HG03060 (cell line): ENCODE measurements at regions not wholly inside any gene's neighbourhood (a gene's known extent, or its start where the extent isn't known, plus 50 kb on each side); places are given as distances from the start of the nearest gene placed in this dataset.
A peak's percentile ranks its signal among the peaks of the same experiment; 100 is the strongest.
"Not testable (repeated sequence)": the region's sequence is repeated elsewhere in the genome, so short reads cannot be mapped to it uniquely, and the experiment has no call there.

ENCODE experiments used
- ATAC-seq: cut with Tn5 transposase; IDR thresholded peaks from one replicate; pipeline ENCODE4 v1.9.1; 2021; ENCODE audit warnings: low read depth, moderate number of reproducible peaks; ENCODE audit not compliant: unreplicated experiment

DNA sequence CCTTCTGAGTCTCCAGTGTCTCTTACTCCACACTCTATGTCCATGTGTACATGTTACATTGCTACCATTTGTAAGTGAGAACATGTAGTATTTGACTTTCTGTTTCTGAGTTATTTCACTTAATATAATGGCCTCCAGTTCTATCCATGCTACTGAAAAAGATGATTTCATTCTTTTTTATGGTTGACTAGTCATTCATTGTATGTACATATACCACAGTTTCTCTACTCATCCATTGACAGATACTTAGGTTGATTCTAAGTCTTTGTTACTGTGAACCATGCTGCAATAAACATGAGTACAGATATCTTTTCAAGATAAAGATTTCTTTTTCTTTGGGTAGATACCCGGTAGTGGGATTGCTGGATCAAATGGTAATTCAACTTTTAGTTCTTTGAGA lies 107.1 kb upstream of the CHD1 start:
- ATAC-seq, result no peak

DNA sequence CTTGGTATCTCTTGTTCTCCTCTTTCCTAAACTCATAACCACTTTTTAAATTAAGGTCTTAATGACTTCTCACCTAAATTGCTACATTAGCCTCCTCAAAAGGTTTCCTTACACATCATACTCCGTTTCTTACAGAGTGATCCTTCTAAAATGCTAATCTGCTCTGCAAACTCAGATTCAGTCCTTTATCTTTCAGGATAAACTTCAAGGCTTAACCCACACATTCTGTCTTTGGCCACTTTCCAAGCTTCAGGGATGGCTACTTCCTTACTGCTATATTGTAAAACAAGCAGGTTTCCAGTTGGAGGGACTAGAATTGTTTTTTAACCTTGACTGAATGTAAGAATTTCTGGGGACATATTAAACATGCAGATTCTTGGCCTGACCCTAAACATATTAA lies 105.5 kb upstream of the CHD1 start:
- ATAC-seq, result no peak

DNA sequence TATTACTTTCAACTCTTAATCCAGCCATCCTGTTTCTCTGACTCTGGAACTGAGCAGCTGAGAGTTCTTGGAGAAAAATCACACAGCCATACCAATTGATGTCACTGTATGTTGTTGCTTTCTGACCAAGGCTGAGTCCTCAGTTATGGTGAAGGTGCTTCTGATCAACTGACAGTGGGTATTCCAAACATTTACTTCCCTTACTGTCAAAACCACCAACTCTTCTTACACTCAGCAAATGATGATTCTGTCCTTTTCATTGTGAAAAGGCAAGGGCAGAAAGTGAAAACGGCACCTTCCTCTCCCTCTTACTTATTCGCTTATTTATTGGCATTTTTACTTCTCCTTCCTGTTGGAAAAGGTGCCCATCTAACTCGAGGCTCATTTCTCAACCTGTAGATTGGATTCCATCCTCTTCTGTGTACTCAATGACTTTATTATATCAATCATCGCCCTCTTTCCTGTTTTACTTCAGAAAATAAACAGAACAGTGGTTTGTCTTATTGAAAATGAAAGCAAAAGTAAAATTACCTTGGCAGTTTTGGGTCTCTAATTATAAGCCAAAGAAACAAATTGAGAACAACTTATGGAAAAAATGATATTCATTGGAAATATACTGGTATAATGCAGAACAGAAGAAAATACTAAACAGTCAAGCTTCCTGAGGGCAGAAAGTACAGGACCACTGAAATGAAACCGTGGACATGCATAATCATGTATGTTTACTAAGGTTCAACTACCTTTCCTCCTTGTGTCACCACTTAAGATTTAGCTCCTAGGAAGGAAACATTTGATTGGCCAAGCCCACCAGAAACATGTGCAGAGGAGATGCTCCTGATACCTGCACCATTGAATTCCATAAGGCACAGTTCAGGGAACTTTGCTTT lies 104.5 kb upstream of the CHD1 start:
- no peak for ATAC-seq

DNA sequence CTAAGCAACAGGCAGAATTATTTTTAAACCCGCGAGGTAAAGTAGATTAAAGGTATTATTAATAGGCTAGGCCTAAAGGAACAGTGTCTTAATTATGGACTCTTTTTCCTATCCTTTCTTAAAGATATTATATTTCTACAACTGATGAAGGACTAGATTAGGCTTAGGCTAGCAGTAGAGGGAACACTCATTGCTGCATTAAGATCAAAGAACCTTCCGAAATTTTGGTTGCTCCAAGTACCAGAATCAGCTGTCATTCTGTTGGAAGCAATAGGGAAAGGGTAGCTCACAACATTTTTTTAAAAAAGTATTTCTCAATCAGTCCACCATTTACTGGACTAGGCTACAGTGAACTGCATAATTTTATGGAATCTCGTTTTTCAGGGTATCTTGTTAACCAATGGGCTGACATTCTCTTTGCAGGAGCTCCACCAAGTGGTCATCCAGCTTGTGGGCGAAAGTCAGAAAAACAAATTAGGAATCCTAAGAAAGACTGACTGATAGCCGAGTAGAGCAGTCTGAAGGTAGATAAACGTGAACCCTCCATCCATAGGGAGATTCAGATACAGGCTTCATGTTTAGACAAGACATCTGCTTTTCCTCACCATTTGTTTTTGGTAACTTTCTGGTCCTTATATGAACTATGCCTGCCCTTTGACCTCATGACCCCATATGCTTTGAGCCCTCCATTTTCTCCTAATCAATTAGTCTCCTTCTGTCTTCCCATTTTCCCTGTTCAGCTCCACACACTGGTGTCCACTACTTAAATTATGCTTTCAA lies 103.6 kb upstream of the CHD1 start:
- no peak for ATAC-seq

DNA sequence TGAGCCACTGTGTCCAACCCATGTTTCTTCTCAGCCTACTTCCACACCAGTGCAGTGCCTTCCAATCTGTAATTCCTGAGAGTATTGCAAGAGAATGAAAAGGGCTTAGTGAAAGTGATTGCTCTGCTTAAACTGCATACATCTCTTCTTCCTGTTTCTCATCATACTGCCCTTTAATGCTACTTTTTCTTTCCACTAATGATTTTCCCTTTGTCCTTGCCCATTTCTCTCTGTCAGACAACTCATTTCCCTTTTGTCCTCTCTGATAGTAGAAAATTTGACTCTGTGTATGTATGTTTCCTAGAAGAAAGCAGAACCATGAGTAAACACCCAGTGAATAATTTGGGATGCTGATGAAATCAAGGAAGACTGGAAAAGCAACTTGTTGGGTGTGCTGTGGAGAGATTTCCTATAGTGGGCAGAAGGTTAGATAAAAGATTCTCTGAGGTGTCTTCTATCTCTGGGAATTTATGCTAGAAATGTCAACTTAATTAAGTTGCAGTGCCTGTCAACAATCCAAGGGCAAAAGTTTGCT lies 102.2 kb upstream of the CHD1 start:
- ATAC-seq, result no peak

DNA sequence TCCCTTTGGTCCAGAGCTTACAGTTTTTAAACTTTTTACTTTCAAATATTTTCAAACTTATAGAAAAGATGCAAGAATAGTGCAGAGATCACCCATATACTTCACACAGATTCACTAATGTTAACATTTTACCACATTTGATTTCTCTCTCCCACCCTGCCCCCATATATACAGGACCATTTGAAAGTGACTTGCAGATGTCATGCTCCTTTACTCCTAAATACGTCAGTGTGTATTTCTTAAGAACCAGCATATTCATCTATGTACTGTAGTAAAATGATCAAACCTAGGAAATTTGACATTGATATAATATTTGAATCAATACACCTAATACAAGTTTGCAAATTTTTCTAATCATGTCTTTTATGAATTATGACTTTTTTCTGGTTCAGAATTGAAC lies 100.4 kb upstream of the CHD1 start:
- ATAC-seq, result no peak

DNA sequence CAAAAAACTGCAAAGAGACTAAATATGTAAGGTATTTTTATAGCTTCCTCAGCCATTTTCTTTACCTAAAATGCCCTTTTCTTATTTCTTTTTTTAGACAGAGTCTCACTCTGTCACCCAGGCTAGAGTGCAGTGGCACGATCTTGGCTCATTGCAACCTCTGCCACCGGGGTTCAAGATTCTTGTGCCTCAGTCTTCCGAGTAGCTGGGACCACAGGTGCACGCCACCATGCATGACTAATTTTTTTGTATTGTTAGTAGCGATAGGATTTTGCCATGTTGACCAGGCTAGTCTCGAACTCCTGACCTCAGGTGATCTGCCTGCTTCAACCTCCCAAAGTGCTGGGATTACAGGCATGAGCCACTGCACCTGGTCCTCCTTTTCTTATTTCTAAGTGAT lies 99.4 kb upstream of the CHD1 start:
- ATAC-seq, result not testable (repeated sequence)

DNA sequence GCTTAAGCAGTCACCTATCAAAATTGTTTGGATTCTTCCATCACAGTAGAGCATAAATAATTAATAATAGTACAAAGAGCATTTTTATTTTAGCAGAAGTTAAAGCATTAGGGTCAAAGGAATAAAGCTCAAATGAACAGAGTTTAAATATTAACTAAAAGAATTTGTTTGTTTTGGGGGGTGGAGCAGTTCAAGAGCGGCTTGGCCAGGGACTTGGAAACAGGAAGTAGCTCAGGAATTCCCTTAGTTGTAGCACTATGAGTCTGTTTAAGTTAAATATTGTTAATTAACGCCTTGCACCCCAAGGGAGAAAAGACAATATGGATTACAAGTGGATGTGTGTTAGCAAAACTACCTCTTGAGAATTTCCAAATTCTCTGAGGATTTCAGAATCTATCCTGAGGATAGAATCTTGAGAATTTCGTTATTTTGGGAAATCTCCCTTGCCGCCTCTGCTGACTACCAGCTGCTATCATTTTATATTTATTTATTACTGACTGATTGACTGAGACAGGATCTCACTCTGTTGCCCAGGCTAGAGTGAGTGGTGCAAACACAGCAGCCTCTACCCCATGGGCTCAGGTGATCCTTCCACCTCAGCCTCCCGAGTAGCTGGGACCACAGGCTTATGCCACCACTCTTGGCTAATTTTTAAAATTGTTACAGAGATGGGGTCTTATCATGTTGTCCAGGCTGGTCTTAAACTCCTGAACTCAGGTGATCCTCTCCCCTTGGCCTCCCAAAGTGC lies 96.7 kb upstream of the CHD1 start:
- ATAC-seq, result no peak

DNA sequence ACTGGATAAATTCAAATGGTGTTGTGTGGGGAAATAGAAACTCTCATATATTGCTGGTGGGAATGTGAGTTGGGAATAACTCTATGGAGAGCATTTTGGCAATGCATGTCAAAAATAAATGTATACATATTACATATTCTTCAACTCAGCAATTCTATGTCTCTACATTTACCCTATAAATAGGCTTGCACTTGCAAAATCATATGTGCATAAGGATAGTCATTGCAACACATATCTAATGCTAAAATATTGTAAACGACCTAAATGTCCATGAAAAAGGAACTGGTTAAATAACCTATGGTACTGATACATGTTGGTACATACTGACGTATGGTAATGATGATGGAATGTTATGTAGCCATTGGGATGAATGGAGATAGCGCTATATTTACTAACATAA lies 94.5 kb upstream of the CHD1 start:
- ATAC-seq, result no peak

DNA sequence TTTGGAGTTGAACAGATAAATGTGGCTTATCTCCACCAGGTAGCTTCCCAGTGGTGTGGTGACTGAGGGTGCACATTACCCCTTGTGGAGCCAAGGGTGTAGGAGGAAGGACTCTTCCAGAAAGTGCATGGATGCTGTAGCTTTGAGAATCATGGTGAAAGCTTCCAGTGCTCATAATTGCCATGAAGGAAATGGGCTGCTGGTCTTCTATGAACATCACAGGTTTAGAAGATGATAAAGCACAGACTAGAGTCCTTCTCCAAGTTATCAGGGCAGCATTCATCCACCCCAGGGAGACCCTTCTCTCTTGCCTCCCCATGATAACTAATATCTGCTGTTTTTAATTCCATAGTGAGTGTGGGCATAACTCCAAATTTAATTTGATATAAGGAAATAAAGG lies 93.4 kb upstream of the CHD1 start:
- ATAC-seq, result no peak

DNA sequence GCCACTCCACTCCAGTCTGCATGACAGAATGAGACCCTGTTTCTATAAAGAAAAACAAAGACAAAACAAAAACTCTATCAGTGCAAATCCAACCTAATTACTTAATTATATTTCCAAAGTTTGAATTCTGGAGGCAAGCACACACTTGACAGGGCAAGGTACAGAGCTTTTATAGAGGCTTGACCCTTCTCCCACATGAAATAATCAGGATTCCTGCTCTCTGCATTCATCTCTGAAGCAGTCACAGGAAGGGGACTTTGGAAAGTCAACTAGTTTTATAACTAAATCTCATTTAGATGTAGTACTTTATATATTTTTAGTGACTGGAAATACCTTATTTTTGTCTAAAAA lies 91.9 kb upstream of the CHD1 start:
- ATAC-seq, result no peak

DNA sequence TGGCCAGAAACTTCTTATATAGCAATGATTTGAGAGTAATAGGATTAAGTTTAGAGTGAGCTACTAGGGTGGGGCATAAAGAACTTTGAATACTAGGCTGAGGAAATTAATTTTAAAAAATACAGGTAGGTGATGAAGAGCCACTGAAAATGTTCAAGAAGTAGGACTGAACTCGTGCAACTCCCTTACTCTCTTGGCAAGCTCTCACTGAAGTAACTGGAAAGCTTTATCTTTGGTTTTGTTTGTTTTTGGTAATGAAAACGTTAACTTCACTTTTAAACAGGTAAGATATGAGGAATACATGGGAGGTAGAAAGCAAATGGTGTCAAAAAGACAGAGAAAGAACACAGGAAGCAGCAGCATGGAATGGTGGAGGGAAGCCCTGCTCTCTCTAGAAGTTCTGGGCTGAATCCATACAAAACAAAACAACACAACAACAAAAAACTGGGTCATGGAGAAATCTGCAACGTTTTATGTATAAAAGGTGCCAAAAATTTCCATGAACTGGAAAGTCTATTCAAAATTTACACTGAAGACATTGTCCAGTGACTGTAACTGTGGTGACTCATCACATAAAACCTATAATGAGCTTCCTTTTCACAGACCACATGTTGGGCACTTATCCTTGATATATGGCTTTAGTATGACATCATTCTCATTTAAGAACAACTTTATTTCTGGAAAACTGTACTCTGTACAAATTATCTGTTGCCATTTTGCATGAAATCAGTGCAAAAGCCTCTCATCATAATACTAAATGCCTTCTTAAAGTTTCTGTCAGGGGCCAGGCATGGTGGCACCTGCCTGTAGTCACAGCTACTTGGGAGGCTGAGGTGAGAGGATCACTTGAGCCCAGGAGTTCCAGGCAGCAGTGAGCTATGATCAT lies 91.2 kb upstream of the CHD1 start:
- peak; percentile 44 for ATAC-seq

DNA sequence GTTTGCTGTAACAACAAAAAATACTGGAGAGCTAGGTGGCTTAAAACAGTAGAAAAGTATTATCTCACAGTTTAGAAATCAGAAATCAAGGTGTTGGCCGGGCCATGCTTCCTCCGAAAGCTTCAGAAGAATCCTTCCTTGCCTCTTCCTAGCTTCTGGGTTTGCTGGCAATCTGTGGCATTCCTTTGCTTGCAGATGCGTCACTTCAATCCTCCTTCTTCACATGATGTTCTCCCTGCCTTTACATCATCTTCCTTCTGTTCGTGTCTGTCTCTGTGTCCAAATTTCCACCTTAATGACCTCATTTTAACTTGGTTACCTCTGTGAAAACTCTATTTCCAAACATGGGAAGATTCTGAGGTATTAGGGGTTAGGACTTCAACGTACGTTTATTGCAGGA lies 90.4 kb upstream of the CHD1 start:
- ATAC-seq, result no peak

DNA sequence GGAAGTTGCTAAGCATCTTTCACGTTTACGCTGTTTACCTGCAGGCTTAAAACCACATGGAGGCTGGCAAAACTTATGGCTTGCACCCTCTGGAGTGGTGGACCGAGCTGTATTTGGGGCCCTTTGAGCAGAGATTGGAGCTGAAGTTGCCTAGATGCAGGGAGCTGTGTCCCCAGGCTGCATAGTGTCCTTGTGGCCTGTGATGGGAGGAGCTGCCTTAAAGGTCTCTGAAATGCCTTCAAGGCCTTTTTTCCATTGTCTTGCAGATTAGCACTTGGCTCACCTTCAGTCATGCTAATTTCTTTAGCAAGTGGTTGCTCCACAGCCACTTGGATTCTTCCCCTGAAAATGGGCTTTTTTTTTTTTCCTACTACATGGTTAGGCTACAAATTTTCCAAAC lies 81.5 kb upstream of the CHD1 start:
- no peak for ATAC-seq

DNA sequence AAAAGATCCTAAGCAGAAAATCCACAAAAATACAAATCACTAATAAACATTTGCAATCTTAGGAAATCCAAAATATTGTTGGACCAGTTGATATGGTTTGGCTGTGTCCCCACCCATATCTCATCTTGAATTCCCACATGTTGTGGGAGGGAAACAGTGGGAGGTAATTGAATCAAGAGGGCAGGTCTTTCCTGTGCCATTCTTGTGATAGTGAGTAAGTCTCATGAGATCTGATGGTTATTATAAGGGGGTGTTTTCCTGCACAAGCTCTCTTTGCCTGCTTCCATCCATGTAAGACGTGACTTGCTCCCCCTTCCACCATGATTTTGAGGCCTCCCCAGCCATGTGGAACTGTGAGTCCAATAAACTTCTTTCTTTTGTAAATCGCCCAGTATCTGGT lies 79.2 kb upstream of the CHD1 start:
- not testable (repeated sequence) for ATAC-seq

DNA sequence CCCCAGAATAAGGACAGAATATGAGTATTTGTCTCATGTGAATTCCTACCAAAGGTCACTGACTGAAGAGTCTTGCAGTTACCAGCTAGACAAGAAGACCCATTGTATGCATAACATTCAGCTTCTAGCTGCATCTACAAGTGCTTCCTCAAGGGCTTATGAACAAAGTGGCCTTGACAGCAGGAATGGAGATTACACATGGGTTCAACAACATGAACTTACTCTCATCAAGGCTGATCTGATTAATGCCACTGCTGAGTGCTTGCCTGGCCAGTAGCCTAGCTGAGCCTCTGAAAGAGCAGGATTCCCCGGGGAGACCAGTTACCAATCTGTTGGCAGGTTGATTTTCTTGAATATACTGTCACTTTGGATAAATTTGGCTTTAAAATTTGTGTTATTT lies 76.7 kb upstream of the CHD1 start:
- no peak for ATAC-seq

DNA sequence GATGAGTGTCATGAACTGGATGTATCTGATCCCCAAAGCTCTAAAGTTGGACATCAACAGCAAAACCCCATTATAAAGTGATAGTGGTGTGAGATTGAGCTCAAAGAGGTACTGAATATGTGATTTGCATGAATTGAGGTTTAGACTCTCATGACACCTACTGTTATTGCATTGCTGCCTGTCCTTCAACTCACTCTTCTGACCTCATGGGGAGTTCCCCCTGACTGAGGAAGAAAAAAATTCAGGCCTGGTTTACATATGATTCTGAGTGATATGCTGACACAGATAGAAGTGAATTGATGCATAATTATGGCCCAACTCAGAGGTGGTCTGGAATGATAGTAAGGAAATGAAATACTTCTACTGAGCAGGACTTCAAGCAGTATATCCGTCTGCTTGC lies 76.2 kb upstream of the CHD1 start:
- peak; percentile 100 for ATAC-seq

DNA sequence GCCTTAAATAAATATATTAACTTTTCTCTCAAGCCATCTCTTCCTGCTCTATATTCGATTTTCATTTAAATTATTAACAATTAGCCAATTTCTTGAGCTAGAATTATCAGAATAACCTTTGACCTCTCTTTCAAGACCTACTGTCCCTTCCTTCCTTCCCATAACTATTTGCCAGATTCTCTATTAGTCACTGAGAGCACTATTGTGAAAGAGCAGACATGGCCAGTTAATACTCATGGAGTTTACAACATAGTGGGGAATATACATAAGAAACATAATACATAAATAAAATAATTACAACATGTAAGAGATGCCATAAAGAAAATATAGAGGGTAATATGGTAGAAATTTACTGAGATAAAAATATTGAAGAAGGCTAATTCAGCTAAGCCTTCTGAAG lies 72.1 kb upstream of the CHD1 start:
- no peak for ATAC-seq

DNA sequence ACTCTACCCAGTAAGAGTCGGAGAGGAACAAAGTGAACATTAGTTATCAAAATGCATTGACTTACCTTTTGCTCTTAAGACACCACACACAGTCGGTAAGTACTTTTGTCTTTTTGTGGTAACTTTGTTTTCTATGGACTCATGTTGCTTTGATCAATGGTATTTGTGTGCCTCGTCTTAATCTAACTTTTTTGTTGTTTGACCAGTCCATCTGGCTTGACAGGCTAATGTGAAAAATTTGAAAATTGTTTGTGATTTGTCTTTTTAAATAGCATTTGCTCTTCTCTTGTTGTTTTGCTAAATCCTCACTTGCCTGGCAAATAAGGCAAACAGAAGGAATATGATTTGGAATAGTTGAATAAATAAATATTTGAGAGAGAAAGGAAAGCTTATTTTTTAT lies 71.4 kb upstream of the CHD1 start:
- no peak for ATAC-seq

DNA sequence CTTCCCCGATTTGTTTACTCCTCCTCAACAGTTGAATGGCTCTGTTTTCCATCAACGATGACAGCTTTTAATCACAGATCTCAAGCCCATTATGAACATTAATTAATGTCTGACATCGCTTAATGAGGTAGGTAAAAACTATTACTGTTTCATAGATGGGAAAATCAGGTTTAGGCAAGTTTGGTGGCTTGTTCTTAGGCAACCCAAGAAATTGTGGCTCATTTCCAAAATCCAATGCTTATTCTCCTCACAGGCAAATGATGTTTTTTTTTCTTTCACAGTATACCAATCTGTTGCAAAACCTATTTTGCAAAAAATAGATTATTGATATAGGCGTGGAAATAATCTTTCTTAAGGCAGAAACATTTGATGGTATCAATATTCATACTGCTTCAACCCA lies 70.8 kb upstream of the CHD1 start:
- ATAC-seq, result no peak
